Activated CD8-positive, alpha-beta memory T cell treated with anti-CD3 and anti-CD28 coated beads, Interleukin-2, amount 10 ng/mL, durations not matched to agents 7 days and 5 days (primary cell): ENCODE measurements at regions not wholly inside any gene's neighbourhood (a gene's known extent, or its start where the extent isn't known, plus 50 kb on each side); places are given as distances from the start of the nearest gene placed in this dataset.

Experiments
- ATAC-seq: fragments of 150-1000 bp; cut with Tn5 transposase; one replicate; pipeline ENCODE4 v1.10.0; 2021; ENCODE audit warnings: moderate library complexity
- CTCF ChIA-PET: fragments of 350-600 bp; sonication (Branson Sonifier 250); formaldehyde crosslinking; loops from one replicate; lab custom pipeline; 2021; ENCODE audit warnings: antibody characterized with exemption; lab: Charles Lee
- DNase-seq: peaks from one replicate; pipeline ENCODE4 v3.0.0-alpha.2; 2020
- H3K27ac Mint-ChIP-seq: one replicate; pipeline ENCODE4 v1.8.0; 2021; ENCODE audit warnings: mild to moderate bottlenecking, mixed read lengths
- H3K27me3 Mint-ChIP-seq: one replicate; pipeline ENCODE4 v1.8.0; 2021; ENCODE audit warnings: mixed read lengths
- H3K36me3 Mint-ChIP-seq: one replicate; pipeline ENCODE4 v1.8.0; 2021; ENCODE audit warnings: mild to moderate bottlenecking, mixed read lengths
- H3K4me1 Mint-ChIP-seq: one replicate; pipeline ENCODE4 v1.8.0; 2021; ENCODE audit warnings: mixed read lengths
- H3K4me3 Mint-ChIP-seq: one replicate; pipeline ENCODE4 v1.8.0; 2021; ENCODE audit warnings: mild to moderate bottlenecking, moderate library complexity, mixed read lengths
- H3K9me3 Mint-ChIP-seq: one replicate; pipeline ENCODE4 v1.8.0; 2022; ENCODE audit warnings: low read depth, mixed read lengths

- Mint-ChIP-seq H3K4me1 (no peaks in the 10 kb centered on the region), H3K4me3 (no peak overlapping the region), H3K36me3 (no peaks in the 10 kb centered on the region), H3K9me3 (no peaks in the 10 kb centered on the region), H3K27ac (no peak overlapping the region), H3K27me3 (no peaks in the 10 kb centered on the region)
- ATAC-seq (no peak), DNase-seq (no peak)
- CTCF ChIA-PET, result no interaction called here
Measured at GRCh38 chr1:4462831-4463484, 191.5 kb upstream of the AJAP1 start.

DNA sequence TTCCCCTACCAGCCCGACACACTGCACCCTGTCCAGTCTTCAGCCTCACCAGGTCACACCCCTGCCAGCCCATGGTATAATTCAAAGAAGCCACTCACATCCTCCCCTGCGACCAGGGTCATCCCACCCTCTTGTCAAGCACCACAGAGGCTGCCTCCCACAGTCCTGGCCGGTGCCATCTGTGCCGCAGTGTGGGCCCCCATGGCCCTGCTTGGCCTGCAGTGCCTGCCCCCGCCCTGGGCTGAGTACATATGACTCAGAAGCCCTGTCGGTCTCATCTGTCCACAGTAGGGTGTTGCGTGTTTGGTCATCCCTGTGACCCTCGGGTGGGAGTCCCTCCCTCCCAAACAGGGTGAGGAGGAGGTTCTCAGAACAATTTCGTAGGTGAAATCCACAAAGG is 190.8 kb upstream of the AJAP1 start:
- CTCF ChIA-PET, result no interaction called here
- Mint-ChIP-seq H3K9me3 (no peaks in the 10 kb centered on the region), H3K36me3 (no peaks in the 10 kb centered on the region), H3K4me3 (no peak overlapping the region), H3K27ac (no peak overlapping the region), H3K27me3 (no peaks in the 10 kb centered on the region), H3K4me1 (no peaks in the 10 kb centered on the region)
- DNase-seq (no peak), ATAC-seq (no peak)

- no peak overlapping the region for H3K27ac Mint-ChIP-seq
- no peaks in the 10 kb centered on the region for H3K4me1 Mint-ChIP-seq
- no peak for ATAC-seq
- no peaks in the 10 kb centered on the region for H3K9me3 Mint-ChIP-seq
- CTCF ChIA-PET, result no interaction called here
- H3K4me3 Mint-ChIP-seq, result no peak overlapping the region
- no peaks in the 10 kb centered on the region for H3K27me3 Mint-ChIP-seq
- no peak for DNase-seq
- no peaks in the 10 kb centered on the region for H3K36me3 Mint-ChIP-seq
Measured at GRCh38 chr1:4464478-4464877, 189.9 kb upstream of the AJAP1 start.

DNA sequence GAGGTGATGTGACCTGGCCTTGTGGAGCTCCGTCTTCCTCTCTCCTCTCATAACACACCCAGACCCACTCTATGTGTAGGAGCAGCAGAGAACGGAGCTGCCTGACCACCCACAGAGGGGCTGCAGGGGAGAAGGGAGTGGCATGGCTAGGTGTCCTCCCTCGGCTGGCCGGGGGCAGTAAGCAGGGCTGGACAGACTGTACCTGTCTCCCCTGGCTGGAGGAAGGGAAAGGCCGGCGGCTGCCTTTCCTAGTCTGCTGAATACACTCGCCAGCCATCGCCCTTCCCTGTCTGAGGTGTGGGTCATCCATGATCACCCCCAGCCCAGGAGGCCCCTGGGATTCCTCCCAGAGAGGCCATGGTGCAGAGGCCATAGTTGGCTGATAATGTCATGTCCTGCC is 187.2 kb upstream of the AJAP1 start:
- Mint-ChIP-seq H3K36me3 (no peaks in the 10 kb centered on the region), H3K27me3 (no peaks in the 10 kb centered on the region), H3K27ac (no peak overlapping the region), H3K4me3 (no peak overlapping the region), H3K4me1 (no peaks in the 10 kb centered on the region), H3K9me3 (no peaks in the 10 kb centered on the region)
- ATAC-seq, result no peak
- no peak for DNase-seq
- CTCF ChIA-PET, result no interaction called here

- no peak for ATAC-seq
- Mint-ChIP-seq H3K36me3 (no peaks in the 10 kb centered on the region), H3K27me3 (no peaks in the 10 kb centered on the region), H3K4me3 (no peak overlapping the region), H3K9me3 (no peaks in the 10 kb centered on the region), H3K27ac (no peak overlapping the region), H3K4me1 (no peaks in the 10 kb centered on the region)
- no peak for DNase-seq
- CTCF ChIA-PET, result no interaction called here
Measured at GRCh38 chr1:4468386-4468785, 186.0 kb upstream of the AJAP1 start.

GRCh38 chr1:4468804-4469514 is 185.4 kb upstream of the AJAP1 start:
- CTCF ChIA-PET, result no interaction called here
- ATAC-seq, result no peak
- no peaks in the 10 kb centered on the region for H3K4me1 Mint-ChIP-seq

GRCh38 chr1:4476394-4476793 is 178.0 kb upstream of the AJAP1 start:
- Mint-ChIP-seq H3K4me1 (no peaks in the 10 kb centered on the region), H3K36me3 (no peaks in the 10 kb centered on the region), H3K27me3 (no peaks in the 10 kb centered on the region), H3K4me3 (no peak overlapping the region), H3K27ac (no peak overlapping the region), H3K9me3 (no peaks in the 10 kb centered on the region)
- DNase-seq, result no peak
- CTCF ChIA-PET, result no interaction called here
- ATAC-seq, result no peak

More at GRCh38 chr1:4468804-4469514, 185.4 kb upstream of the AJAP1 start:
- Mint-ChIP-seq H3K4me3 (no peak overlapping the region), H3K36me3 (no peaks in the 10 kb centered on the region), H3K27me3 (no peaks in the 10 kb centered on the region), H3K27ac (no peak overlapping the region), H3K9me3 (no peaks in the 10 kb centered on the region)
- DNase-seq, result no peak

- DNase-seq (no peak), ATAC-seq (no peak)
- H3K27ac Mint-ChIP-seq, result no peak overlapping the region
- no peaks in the 10 kb centered on the region for H3K4me1 Mint-ChIP-seq
- H3K27me3 Mint-ChIP-seq, result no peaks in the 10 kb centered on the region
- CTCF ChIA-PET, result no interaction called here
- H3K36me3 Mint-ChIP-seq, result no peaks in the 10 kb centered on the region
- no peaks in the 10 kb centered on the region for H3K9me3 Mint-ChIP-seq
- H3K4me3 Mint-ChIP-seq, result no peak overlapping the region
Measured at GRCh38 chr1:4481451-4481850, 173.0 kb upstream of the AJAP1 start.

- DNase-seq, result no peak
- CTCF ChIA-PET, result no interaction called here
- no peak for ATAC-seq
- no peaks in the 10 kb centered on the region for H3K4me1 Mint-ChIP-seq
- no peaks in the 10 kb centered on the region for H3K9me3 Mint-ChIP-seq
- no peak overlapping the region for H3K4me3 Mint-ChIP-seq
- no peak overlapping the region for H3K27ac Mint-ChIP-seq
- H3K27me3 Mint-ChIP-seq, result no peaks in the 10 kb centered on the region
- no peaks in the 10 kb centered on the region for H3K36me3 Mint-ChIP-seq
Measured at GRCh38 chr1:4482526-4482925, 171.9 kb upstream of the AJAP1 start.

- Mint-ChIP-seq H3K36me3 (no peaks in the 10 kb centered on the region), H3K4me1 (no peaks in the 10 kb centered on the region), H3K27ac (no peak overlapping the region), H3K27me3 (no peaks in the 10 kb centered on the region), H3K9me3 (no peaks in the 10 kb centered on the region), H3K4me3 (no peak overlapping the region)
- DNase-seq, result no peak
- ATAC-seq, result no peak
- CTCF ChIA-PET, result no interaction called here
Measured at GRCh38 chr1:4483021-4483625, 171.3 kb upstream of the AJAP1 start.

DNA sequence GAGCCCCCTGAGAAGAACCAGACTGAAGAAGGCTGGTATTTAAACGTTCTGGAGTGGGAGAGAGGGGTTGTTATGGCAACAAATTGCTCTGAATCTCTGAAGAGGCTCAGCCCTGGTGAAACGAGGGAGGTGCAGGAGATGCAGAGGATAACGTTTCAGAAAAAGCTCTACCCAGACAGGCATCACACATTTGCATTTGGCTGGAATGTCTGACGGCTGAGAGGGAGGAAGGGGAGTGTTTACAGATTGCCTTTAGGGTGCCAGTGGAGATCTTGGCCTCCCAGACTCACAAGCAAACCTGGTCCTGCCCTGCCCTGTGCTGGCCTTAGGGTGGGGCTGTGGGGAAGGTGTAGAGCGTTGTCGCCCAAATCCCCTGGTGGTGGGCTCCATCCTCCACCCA is 169.0 kb upstream of the AJAP1 start:
- no peaks in the 10 kb centered on the region for H3K36me3 Mint-ChIP-seq
- no peaks in the 10 kb centered on the region for H3K27me3 Mint-ChIP-seq
- no peak for DNase-seq
- H3K9me3 Mint-ChIP-seq, result no peaks in the 10 kb centered on the region
- no peak overlapping the region for H3K27ac Mint-ChIP-seq
- no peak overlapping the region for H3K4me3 Mint-ChIP-seq
- no peaks in the 10 kb centered on the region for H3K4me1 Mint-ChIP-seq
- no peak for ATAC-seq
- CTCF ChIA-PET, result no interaction called here

DNA sequence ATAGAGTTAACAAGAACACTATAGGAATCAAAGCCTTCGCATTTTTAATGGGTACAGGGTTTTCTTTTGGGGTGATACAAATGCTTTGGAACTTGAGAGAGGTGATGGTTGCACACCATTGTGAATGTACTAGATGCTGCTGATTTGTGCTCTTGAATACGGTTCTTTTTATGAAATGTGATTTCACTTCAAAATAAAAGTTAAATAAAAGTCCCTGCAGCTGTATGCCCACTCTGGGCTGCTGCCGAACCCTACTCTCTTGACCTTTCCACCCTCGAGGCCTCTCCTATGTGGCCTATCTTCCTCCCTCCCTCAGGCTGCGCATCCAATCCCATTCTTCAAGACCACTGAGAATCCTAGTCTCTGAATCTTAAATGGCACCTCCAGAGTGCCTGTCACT is 168.5 kb upstream of the AJAP1 start:
- Mint-ChIP-seq H3K27ac (no peak overlapping the region), H3K4me3 (no peak overlapping the region), H3K4me1 (no peaks in the 10 kb centered on the region), H3K9me3 (no peaks in the 10 kb centered on the region), H3K27me3 (no peaks in the 10 kb centered on the region), H3K36me3 (no peaks in the 10 kb centered on the region)
- DNase-seq (no peak), ATAC-seq (no peak)
- CTCF ChIA-PET, result no interaction called here

GRCh38 chr1:4486408-4487120 is 167.8 kb upstream of the AJAP1 start:
- CTCF ChIA-PET, result no interaction called here
- Mint-ChIP-seq H3K27ac (no peak overlapping the region), H3K4me1 (no peaks in the 10 kb centered on the region), H3K9me3 (no peaks in the 10 kb centered on the region), H3K4me3 (no peak overlapping the region), H3K36me3 (no peaks in the 10 kb centered on the region), H3K27me3 (no peaks in the 10 kb centered on the region)
- DNase-seq (no peak), ATAC-seq (no peak)

- no peaks in the 10 kb centered on the region for H3K4me1 Mint-ChIP-seq
- no peak for DNase-seq
- H3K27ac Mint-ChIP-seq, result no peak overlapping the region
- H3K36me3 Mint-ChIP-seq, result no peaks in the 10 kb centered on the region
- CTCF ChIA-PET, result no interaction called here
- no peaks in the 10 kb centered on the region for H3K9me3 Mint-ChIP-seq
- no peak overlapping the region for H3K4me3 Mint-ChIP-seq
- no peaks in the 10 kb centered on the region for H3K27me3 Mint-ChIP-seq
- ATAC-seq, result no peak
Measured at GRCh38 chr1:4488018-4488417, 166.4 kb upstream of the AJAP1 start.
